Heart left ventricle (tissue), 16 donors: ENCODE measurements at regions not wholly inside any gene's neighbourhood (a gene's known extent, or its start where the extent isn't known, plus 50 kb on each side); places are given as distances from the start of the nearest gene placed in this dataset.

Experiments
- ATAC-seq, 4 donors: fragments of 200-7000 bp; cut with Tn5 transposase; one replicate each; pipeline ENCODE4 v1.9.1; 2020 to 2022; ENCODE audit warnings: moderate library complexity in 4 of 4, mild to moderate bottlenecking in 3 of 4, moderate number of reproducible peaks in 1 of 4
- DNase-seq, 5 donors: peaks; one replicate each; pipeline ENCODE4 v3.0.0-alpha.2; 2020
- H3K27ac ChIP-seq, 12 donors: fragments of 200-600 bp; sonication (generic) in 4 of 12; one replicate each; pipeline versions ENCODE4 v1.5.0 to v1.8.0; 2016 to 2022; ENCODE audit warnings: mild to moderate bottlenecking in 2 of 12
- H3K27me3 ChIP-seq, 9 donors: fragments of 200-600 bp; sonication (generic) in 2 of 9; one replicate each; pipeline versions ENCODE4 v1.5.1 to v1.8.0; 2016 to 2022; ENCODE audit warnings: mild to moderate bottlenecking in 3 of 9
- H3K36me3 ChIP-seq, 9 donors: fragments of 200-600 bp; sonication (generic) in 2 of 9; one replicate each; pipeline versions ENCODE4 v1.5.0 to v1.8.0; 2018 to 2022; ENCODE audit warnings: mild to moderate bottlenecking in 2 of 9
- H3K4me1 ChIP-seq, 12 donors: fragments of 200-600 bp; sonication (generic) in 4 of 12; one replicate each; pipeline versions ENCODE4 v1.5.0 to v1.8.0; 2016 to 2022; ENCODE audit warnings: mild to moderate bottlenecking in 3 of 12
- H3K4me3 ChIP-seq, 12 donors: fragments of 200-600 bp; sonication (generic) in 4 of 12; one replicate each; pipeline versions ENCODE4 v1.5.0 to v1.8.0; 2017 to 2022; ENCODE audit warnings: mild to moderate bottlenecking in 9 of 12, moderate library complexity in 4 of 12
- H3K9me3 ChIP-seq, 12 donors: fragments of 200-600 bp; sonication (generic) in 4 of 12; one replicate each; pipeline versions ENCODE4 v1.5.0 to v1.8.0; 2016 to 2022; ENCODE audit warnings: mild to moderate bottlenecking in 1 of 12
- CTCF ChIP-seq, 12 donors: fragments of 200-600 bp; sonication (generic) in 4 of 12; IDR thresholded peaks; one replicate each; pipeline versions ENCODE4 v1.5.0 to v1.8.0; 2018 to 2022; ENCODE audit warnings: antibody characterized with exemption in 12 of 12, mild to moderate bottlenecking in 5 of 12
- POLR2A ChIP-seq, 2 donors: fragments of 450-650 bp; IDR thresholded peaks; one replicate each; pipeline ENCODE4 v1.6.1; 2017; ENCODE audit warnings: antibody characterized with exemption in 2 of 2, mild to moderate bottlenecking in 2 of 2, moderate library complexity in 2 of 2
- WGBS, 4 donors: extraction: QIAGEN DNeasy Blood & Tissue Kit in 2 of 4; methylation state at CpG; one replicate each; pipeline versions ENCODE4 v1.1.5 to v1.1.7; 2013 to 2018; 5-methylcytosine and 5-hydroxymethylcytosine counted together
- intact Hi-C, 10 donors: fragments of 100-400 bp; cut with DNase I; formaldehyde crosslinking; loops; one replicate each; pipeline versions ENCODE4 v1.11.1 to v1.14.2; 2022
- donor health status: ischemic (EF 13 %, LVEDD 7.1; RV severe dilation, severe dysfunction).
- donor health status: healthy with polysubstance abuse.
- donor health status: DM: no; HTN: yes; CAD: no.
- donor health status: DM: no; HTN: no; CAD: no.
- donor health status: ischemic (EF 25% LVEDD 6.9; RV normal size, moderate dysfunction).
- donor health status: ischemic (EF 25% LVEDD 5.7; RV mildly dilated, moderate dysfunction).
- donor health status: healthy.
- donor health status: DM: yes; HTN: yes; CAD: no.
- donor health status: ischemic (EF 35%, LVEDD 5.7; RV mildly dilated, moderate dysfunction).
- donor health status: nonischemic (EF 11% LVEDD 7.7; RV severe dilation, severe dysfunction).
- donor health status: DM: yes; HTN: yes; CAD: no.
- donor health status: PGD.
- donor health status: ischemic (EF 29% LVEDD 5.4; RV normal size, mild dysfunction).
- donor health status: nonischemic (EF 23%, LVEDD 6.1; RV moderate dilation, normal function).

GRCh38 chr20:62581308-62581707 is 61.0 kb upstream of the SLCO4A1 start:
- no peaks in the 10 kb centered on the region for H3K36me3 ChIP-seq
- peak in 1 of 4 donors; percentile 2 for ATAC-seq
- intact Hi-C loops = loop anchor here in 1 of 10 donors (10.0 kb wide), 1 partner anchor 77 kb away; no protein-coding TSS in a partner anchor
- 53 to 74% (median 72%) methylated on average over 6 to 23 of the region's 23 CpGs for WGBS, 4 donors
- H3K4me1 ChIP-seq = peaks cover 0 to 24% (median 0%) of the 10 kb centered on the region in 12 donors
- peak in 1 of 5 donors; percentile 26 for DNase-seq
- H3K9me3 ChIP-seq = no peaks in the 10 kb centered on the region
- no peak overlapping the region for H3K4me3 ChIP-seq
- no peak overlapping the region for H3K27ac ChIP-seq
- TF ChIP-seq CTCF (IDR thresholded peaks at IDR 0.05) = no peak
- TF ChIP-seq POLR2A (IDR thresholded peaks at IDR 0.05) = no peak
- H3K27me3 ChIP-seq = peaks cover 0 to 62% (median 30%) of the 10 kb centered on the region in 9 donors

- H3K9me3 ChIP-seq = no peaks in the 10 kb centered on the region
- TF ChIP-seq POLR2A (IDR thresholded peaks at IDR 0.05) (no peak), CTCF (IDR thresholded peaks at IDR 0.05) (no peak)
- H3K27ac ChIP-seq = no peak overlapping the region
- 15 to 27% (median 21%) methylated on average over 15 to 16 of the region's 16 CpGs for WGBS, 4 donors
- intact Hi-C loops = loop anchor here in 1 of 10 donors (10.0 kb wide), 1 partner anchor 77 kb away; no protein-coding TSS in a partner anchor
- ATAC-seq = no peak
- DNase-seq = peak in 1 of 5 donors; percentile 22
- peaks cover 0 to 64% (median 30%) of the 10 kb centered on the region in 9 donors for H3K27me3 ChIP-seq
- H3K4me3 ChIP-seq = no peak overlapping the region
- peaks cover 0 to 24% (median 0%) of the 10 kb centered on the region in 12 donors for H3K4me1 ChIP-seq
- no peaks in the 10 kb centered on the region for H3K36me3 ChIP-seq
These were observed 60.5 kb upstream of the SLCO4A1 start for GRCh38 chr20:62581806-62582205.

DNA sequence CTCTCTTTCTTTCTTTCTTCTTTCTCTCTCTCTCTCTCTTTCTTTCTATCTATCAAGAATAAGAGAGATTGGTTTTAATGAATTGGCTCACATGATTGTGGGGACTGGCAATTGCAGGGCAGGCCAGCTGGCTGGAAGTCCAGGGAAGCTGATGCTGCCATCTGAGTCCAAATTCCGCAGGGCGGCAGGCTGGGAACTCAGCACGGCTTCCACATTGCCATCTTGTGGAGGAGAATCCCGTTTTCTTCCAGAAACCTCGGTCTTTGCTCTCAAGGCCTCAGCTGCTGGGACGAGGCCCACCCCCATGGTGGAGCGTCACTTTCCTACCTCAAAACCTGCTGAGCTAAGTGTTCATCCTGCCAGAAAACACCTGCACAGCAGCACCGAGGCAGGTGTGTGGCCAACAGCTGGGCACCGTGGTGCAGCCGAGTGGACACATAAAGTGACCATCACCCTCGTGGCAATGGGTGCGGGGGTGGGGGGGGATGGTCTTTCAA is 58.8 kb upstream of the SLCO4A1 start:
- Histone ChIP-seq H3K4me1 (peaks cover 0 to 18% (median 0%) of the 10 kb centered on the region in 12 donors), H3K36me3 (no peaks in the 10 kb centered on the region), H3K4me3 (no peak overlapping the region), H3K27me3 (peaks cover 0 to 62% (median 26%) of the 10 kb centered on the region in 9 donors), H3K9me3 (no peaks in the 10 kb centered on the region), H3K27ac (no peak overlapping the region)
- intact Hi-C loops = loop anchor here in 1 of 10 donors (10.0 kb wide), 1 partner anchor 79 kb away; no protein-coding TSS in a partner anchor
- DNase-seq (peak in 3 of 5 donors; percentile 13 to 38 (median 26)), ATAC-seq (no peak)
- TF ChIP-seq CTCF (IDR thresholded peaks at IDR 0.05) (peak in 3 of 12 donors; percentile 8 to 19 (median 18)), POLR2A (IDR thresholded peaks at IDR 0.05) (no peak)
- 38 to 49% (median 44%) methylated on average over 11 to 12 of the region's 12 CpGs for WGBS, 4 donors

DNA sequence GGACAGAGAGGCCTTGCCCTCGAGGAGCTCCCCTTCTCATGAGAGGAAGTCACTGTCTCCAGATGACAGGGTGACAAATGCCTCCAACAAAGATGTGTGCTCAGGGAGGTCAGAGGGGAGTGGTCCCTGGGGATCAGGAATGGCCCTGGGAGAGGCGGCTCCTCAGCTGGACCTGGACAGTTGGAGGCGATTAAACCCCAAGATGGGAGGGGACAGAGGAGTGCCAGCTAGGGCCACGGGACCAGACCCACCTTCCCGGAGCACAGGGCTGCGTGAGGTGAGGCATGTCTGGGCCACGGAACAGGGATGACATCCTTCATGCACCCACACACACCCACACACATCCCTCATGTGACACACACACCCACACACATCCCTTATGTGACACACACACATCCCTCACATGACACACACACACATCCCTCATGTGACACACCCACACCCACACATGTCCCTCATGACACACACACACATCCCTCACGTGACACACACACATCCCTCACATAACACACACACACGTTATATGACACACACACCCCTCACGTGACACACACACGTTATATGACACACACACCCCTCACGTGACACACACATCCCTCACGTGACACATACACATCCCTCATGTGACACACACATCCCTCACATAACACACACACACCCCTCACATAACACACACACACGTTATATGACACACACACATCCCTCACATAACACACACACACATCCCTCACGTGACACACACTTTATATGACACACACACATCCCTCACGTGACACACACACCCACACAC is 57.4 kb upstream of the SLCO4A1 start:
- H3K27me3 ChIP-seq = peaks cover 0 to 67% (median 28%) of the 10 kb centered on the region in 9 donors
- H3K36me3 ChIP-seq = no peaks in the 10 kb centered on the region
- DNase-seq (peak in 2 of 5 donors; percentile 19 to 60), ATAC-seq (no peak)
- intact Hi-C loops = loop anchor here in 1 of 10 donors (10.0 kb wide), 1 partner anchor 80 kb away; no protein-coding TSS in a partner anchor
- 67 to 70% (median 70%) methylated on average over 15 to 16 of the region's 16 CpGs for WGBS, 4 donors
- no peak overlapping the region for H3K4me3 ChIP-seq
- H3K27ac ChIP-seq = no peak overlapping the region
- no peaks in the 10 kb centered on the region for H3K9me3 ChIP-seq
- TF ChIP-seq POLR2A (IDR thresholded peaks at IDR 0.05) (no peak), CTCF (IDR thresholded peaks at IDR 0.05) (no peak)
- peaks cover 0 to 18% (median 0%) of the 10 kb centered on the region in 12 donors for H3K4me1 ChIP-seq
